Upper lobe of right lung (tissue), 1 donor: ENCODE measurements at regions not wholly inside any gene's neighbourhood (a gene's known extent, or its start where the extent isn't known, plus 50 kb on each side); places are given as distances from the start of the nearest gene placed in this dataset.
A peak's percentile ranks its signal among the peaks of the same experiment; 100 is the strongest.

Experiments
- ATAC-seq: fragments of 200-7000 bp; cut with Tn5 transposase; one replicate; pipeline ENCODE4 v1.9.1; 2020; ENCODE audit warnings: mild to moderate bottlenecking, moderate library complexity
- DNase-seq: peaks from one replicate; pipeline ENCODE4 v3.0.0-alpha.2; 2020
- H3K27ac ChIP-seq: fragments of 200-600 bp; one replicate; pipeline ENCODE4 v1.8.0; 2022
- H3K27me3 ChIP-seq: fragments of 200-600 bp; one replicate; pipeline ENCODE4 v1.8.0; 2022; ENCODE audit warnings: mild to moderate bottlenecking
- H3K36me3 ChIP-seq: fragments of 200-600 bp; one replicate; pipeline ENCODE4 v1.8.0; 2022
- H3K4me1 ChIP-seq: fragments of 200-600 bp; one replicate; pipeline ENCODE4 v1.8.0; 2022
- H3K4me3 ChIP-seq: fragments of 200-600 bp; one replicate; pipeline ENCODE4 v1.8.0; 2022; ENCODE audit warnings: mild to moderate bottlenecking
- H3K9me3 ChIP-seq: fragments of 200-600 bp; one replicate; pipeline ENCODE4 v1.8.0; 2022
- intact Hi-C: fragments of 100-400 bp; cut with DNase I; formaldehyde crosslinking; loops from one replicate; pipeline ENCODE4 v1.11.0; 2022
- TF ChIP-seq, protein P1 (sequence below): fragments of 200-600 bp; IDR thresholded peaks from one replicate; pipeline ENCODE4 v1.8.0; 2022; ENCODE audit warnings: antibody characterized with exemption
- donor health status: DM: no; HTN: yes; CAD: no; lungs with severe emphysema.

DNA sequence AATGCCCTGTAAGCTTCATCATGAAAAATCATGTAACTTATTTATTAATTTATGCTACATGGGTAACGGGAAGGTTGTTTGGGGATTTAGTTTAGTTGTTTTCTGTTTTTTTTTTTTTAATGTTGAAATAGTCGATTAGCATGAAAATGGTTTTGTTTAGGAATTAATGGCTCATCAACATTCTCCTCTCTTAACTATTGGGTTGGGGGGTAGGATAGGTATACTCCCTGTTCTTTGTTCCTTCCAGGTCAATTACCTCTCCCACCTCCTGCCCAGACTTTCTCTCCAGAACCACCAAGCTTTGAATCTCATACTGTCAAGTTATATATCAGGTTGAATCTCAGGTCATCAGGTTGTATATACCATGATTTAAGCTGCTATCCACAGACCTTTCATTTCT, 568.7 kb upstream of the DSEL start:
- no peak overlapping the region for H3K27ac ChIP-seq
- no peak overlapping the region for H3K4me3 ChIP-seq
- no peaks in the 10 kb centered on the region for H3K36me3 ChIP-seq
- ATAC-seq (no peak), DNase-seq (no peak)
- H3K9me3 ChIP-seq: no peaks in the 10 kb centered on the region
- no peaks in the 10 kb centered on the region for H3K27me3 ChIP-seq
- TF ChIP-seq, protein P1, sequence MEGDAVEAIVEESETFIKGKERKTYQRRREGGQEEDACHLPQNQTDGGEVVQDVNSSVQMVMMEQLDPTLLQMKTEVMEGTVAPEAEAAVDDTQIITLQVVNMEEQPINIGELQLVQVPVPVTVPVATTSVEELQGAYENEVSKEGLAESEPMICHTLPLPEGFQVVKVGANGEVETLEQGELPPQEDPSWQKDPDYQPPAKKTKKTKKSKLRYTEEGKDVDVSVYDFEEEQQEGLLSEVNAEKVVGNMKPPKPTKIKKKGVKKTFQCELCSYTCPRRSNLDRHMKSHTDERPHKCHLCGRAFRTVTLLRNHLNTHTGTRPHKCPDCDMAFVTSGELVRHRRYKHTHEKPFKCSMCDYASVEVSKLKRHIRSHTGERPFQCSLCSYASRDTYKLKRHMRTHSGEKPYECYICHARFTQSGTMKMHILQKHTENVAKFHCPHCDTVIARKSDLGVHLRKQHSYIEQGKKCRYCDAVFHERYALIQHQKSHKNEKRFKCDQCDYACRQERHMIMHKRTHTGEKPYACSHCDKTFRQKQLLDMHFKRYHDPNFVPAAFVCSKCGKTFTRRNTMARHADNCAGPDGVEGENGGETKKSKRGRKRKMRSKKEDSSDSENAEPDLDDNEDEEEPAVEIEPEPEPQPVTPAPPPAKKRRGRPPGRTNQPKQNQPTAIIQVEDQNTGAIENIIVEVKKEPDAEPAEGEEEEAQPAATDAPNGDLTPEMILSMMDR: no peak
- no peaks in the 10 kb centered on the region for H3K4me1 ChIP-seq
- intact Hi-C loops: no loop called here

DNA sequence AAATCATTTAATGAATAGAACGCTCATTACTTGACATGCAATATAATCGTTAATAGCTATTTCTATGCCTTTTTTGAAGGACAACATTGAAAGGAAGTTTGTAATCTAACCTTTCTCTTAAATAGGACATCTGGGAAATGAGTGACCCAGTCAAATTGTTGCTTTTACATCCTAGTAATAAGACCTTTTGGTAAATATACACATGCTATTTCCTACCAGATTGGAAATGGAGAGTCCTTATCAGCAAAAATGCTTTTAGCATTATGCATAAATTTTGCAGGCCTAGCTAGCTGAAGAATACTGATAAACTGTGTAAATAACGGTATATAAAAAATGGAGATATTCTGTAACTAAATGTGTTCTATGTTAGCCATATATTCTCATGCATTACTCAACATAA, 567.3 kb upstream of the DSEL start:
- no peak for DNase-seq
- ATAC-seq: no peak
- H3K4me3 ChIP-seq: no peak overlapping the region
- no peaks in the 10 kb centered on the region for H3K27me3 ChIP-seq
- H3K27ac ChIP-seq: no peak overlapping the region
- TF ChIP-seq, protein P1: no peak
- intact Hi-C loops: no loop called here
- no peaks in the 10 kb centered on the region for H3K9me3 ChIP-seq
- H3K36me3 ChIP-seq: no peaks in the 10 kb centered on the region
- no peaks in the 10 kb centered on the region for H3K4me1 ChIP-seq

DNA sequence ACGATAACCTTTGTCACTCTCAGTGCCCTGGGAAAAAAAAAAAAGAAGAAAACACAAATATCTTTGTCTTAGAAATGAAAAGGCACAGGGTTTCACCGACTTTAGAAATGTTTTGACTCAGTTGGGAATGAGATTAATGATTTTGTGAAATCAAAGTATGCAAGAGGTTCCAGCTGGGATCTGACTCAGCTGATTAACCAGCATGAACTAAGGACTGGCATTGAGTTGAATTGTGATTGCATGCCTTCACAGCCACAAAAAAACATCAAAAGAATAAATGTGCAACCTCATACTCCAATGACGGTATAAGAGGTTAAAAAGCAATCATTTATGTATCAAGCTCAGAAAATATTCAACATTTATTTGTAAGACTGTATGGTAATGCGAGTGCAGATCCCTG, 566.6 kb upstream of the DSEL start:
- TF ChIP-seq, protein P1: no peak
- H3K27me3 ChIP-seq: no peaks in the 10 kb centered on the region
- ATAC-seq (no peak), DNase-seq (no peak)
- no peaks in the 10 kb centered on the region for H3K36me3 ChIP-seq
- intact Hi-C loops: no loop called here
- H3K4me3 ChIP-seq: no peak overlapping the region
- H3K27ac ChIP-seq: no peak overlapping the region
- H3K4me1 ChIP-seq: no peaks in the 10 kb centered on the region
- no peaks in the 10 kb centered on the region for H3K9me3 ChIP-seq

DNA sequence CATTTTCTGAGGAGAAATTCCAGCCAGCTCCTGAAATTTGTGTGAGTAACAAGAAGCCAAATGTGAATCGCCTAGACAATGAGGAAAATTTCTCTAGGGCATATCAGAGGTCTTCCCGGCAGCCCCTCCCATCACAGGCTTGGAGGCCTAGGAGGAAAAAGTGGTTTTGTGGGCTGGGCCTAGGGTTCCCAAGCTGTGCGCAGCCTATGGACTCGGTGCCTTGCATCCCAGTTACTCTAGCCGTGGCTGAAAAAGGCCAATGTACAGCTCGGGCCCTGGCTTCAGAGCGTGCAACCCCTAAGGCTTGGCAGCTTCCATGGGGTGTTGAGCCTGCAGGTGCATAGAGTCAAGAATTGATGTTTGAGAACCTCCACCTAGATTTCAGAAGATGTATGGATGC, 556.2 kb upstream of the DSEL start:
- no peaks in the 10 kb centered on the region for H3K4me1 ChIP-seq
- H3K27me3 ChIP-seq: no peaks in the 10 kb centered on the region
- no peaks in the 10 kb centered on the region for H3K9me3 ChIP-seq
- no peaks in the 10 kb centered on the region for H3K36me3 ChIP-seq
- DNase-seq (peak; percentile 15), ATAC-seq (no peak)
- TF ChIP-seq, protein P1: no peak
- H3K27ac ChIP-seq: no peak overlapping the region
- no peak overlapping the region for H3K4me3 ChIP-seq
- intact Hi-C loops: no loop called here

DNA sequence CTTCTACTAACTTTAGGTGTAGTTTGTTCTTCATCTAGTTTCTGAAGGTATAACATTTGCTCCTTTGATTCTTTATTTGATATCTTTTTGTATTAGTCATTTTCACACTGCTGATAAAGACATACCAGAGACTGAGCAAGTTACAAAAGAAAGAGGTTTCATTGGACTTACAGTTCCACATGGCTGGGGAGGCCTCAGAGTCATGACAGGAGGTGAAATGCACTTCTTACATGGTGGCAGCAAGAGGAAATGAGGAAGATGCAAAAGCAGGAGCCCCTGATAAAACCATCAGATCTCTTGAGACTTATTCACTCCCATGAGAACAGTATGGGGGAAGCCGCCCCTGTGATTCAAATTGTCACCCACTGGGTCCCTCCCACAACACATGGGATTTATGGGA, 544.4 kb upstream of the DSEL start:
- no peaks in the 10 kb centered on the region for H3K27me3 ChIP-seq
- DNase-seq: no peak
- no peak overlapping the region for H3K4me3 ChIP-seq
- TF ChIP-seq, protein P1: no peak
- no peaks in the 10 kb centered on the region for H3K4me1 ChIP-seq
- H3K9me3 ChIP-seq: peaks cover 6% of the 10 kb centered on the region
- H3K36me3 ChIP-seq: no peaks in the 10 kb centered on the region
- no peak for ATAC-seq
- no peak overlapping the region for H3K27ac ChIP-seq
- intact Hi-C loops: no loop called here

DNA sequence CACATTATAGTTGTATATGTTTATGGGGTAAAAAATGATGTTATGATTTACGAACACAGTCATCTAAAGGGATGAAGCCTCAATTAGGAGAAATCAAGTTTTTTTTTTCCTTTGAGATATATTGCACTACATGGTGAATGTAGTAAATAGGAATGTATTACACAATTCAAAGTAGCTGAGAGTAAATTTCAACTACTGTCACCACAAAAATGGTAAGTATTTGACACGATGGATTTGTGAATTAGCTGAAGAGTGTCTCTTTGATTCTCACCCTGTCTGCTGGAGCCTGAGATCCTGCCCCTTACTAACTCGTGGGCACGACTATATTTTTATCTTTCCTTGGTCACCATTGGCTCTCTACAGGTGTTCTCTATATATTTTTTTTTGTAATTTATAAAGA, 540.4 kb upstream of the DSEL start:
- intact Hi-C loops: no loop called here
- TF ChIP-seq, protein P1: no peak

More for the DNA sequence above, 540.4 kb upstream of the DSEL start:
- no peak for ATAC-seq
- Histone ChIP-seq H3K4me1 (no peaks in the 10 kb centered on the region), H3K36me3 (no peaks in the 10 kb centered on the region), H3K27ac (no peak overlapping the region), H3K27me3 (no peaks in the 10 kb centered on the region), H3K9me3 (no peaks in the 10 kb centered on the region), H3K4me3 (no peak overlapping the region)
- no peak for DNase-seq
